Endodermal cell (in vitro differentiated cells): ENCODE measurements at regions not wholly inside any gene's neighbourhood (a gene's known extent, or its start where the extent isn't known, plus 50 kb on each side); places are given as distances from the start of the nearest gene placed in this dataset.

ENCODE experiments used
- DNase-seq: peaks from one replicate; pipeline ENCODE4 v3.0.0-alpha.2; 2017
- H3K27ac ChIP-seq: 2 replicates; pipeline ENCODE4 v1.5.1; 2013; ENCODE audit warnings: mild to moderate bottlenecking, low read depth, low read length, moderate library complexity
- H3K27me3 ChIP-seq: 2 replicates; pipeline ENCODE4 v1.6.1; 2013; ENCODE audit warnings: mild to moderate bottlenecking, low read length, moderate library complexity; ENCODE audit not compliant: insufficient read depth, control insufficient read depth, poor library complexity, severe bottlenecking
- H3K36me3 ChIP-seq: 2 replicates; pipeline ENCODE4 v1.7.0; 2013; ENCODE audit warnings: mild to moderate bottlenecking, low read length, moderate library complexity; ENCODE audit not compliant: control insufficient read depth, insufficient read depth
- H3K4me1 ChIP-seq: one replicate; pipeline ENCODE4 v1.7.0; 2013; ENCODE audit warnings: low read length; ENCODE audit not compliant: control insufficient read depth, insufficient read depth
- H3K4me3 ChIP-seq: 2 replicates; pipeline ENCODE4 v1.5.1; 2013; ENCODE audit warnings: mild to moderate bottlenecking, low read length, moderate library complexity
- H3K9ac ChIP-seq: 2 replicates; pipeline ENCODE4 v1.6.1; 2013; ENCODE audit warnings: mild to moderate bottlenecking, low read length, moderate library complexity; ENCODE audit not compliant: poor library complexity, severe bottlenecking; ENCODE audit errors: extremely low read depth
- H3K9me3 ChIP-seq: 2 replicates; pipeline ENCODE4 v1.6.1; 2013; ENCODE audit warnings: mild to moderate bottlenecking, low read length, moderate library complexity; ENCODE audit not compliant: control insufficient read depth
- H3K27ac Mint-ChIP-seq: 2 replicates; pipeline ENCODE4 v1.8.0; 2020; ENCODE audit warnings: mixed read lengths
- H3K27me3 Mint-ChIP-seq: 2 replicates; pipeline ENCODE4 v1.8.0; 2021; ENCODE audit warnings: mild to moderate bottlenecking, mixed read lengths; ENCODE audit not compliant: insufficient read depth
- H3K36me3 Mint-ChIP-seq: 2 replicates; pipeline ENCODE4 v1.8.0; 2020; ENCODE audit warnings: low read depth, mixed read lengths
- H3K4me1 Mint-ChIP-seq: 2 replicates; pipeline ENCODE4 v1.8.0; 2020; ENCODE audit warnings: mixed read lengths
- H3K4me3 Mint-ChIP-seq: 2 replicates; pipeline ENCODE4 v1.8.0; 2020; ENCODE audit warnings: mild to moderate bottlenecking, moderate library complexity, mixed read lengths
- H3K9me3 Mint-ChIP-seq: 2 replicates; pipeline ENCODE4 v1.8.0; 2020; ENCODE audit warnings: mild to moderate bottlenecking, mixed read lengths
- CTCF ChIP-seq: fragments of 200-600 bp; sonication (generic); conservative IDR thresholded peaks from 2 replicates; pipeline ENCODE4 v1.5.0; 2021; ENCODE audit warnings: antibody characterized with exemption, mild to moderate bottlenecking
- WGBS, 2 experiments: methylation state at CpG; one replicate each; pipeline versions ENCODE4 v1.1.5 to v1.1.7; 2013; ENCODE audit warnings: missing lambda C conversion rate in 2 of 2, mixed read lengths in 1 of 2; ENCODE audit not compliant: insufficient coverage in 1 of 2, insufficient read length in 1 of 2; 5-methylcytosine and 5-hydroxymethylcytosine counted together

- Histone ChIP-seq H3K27me3 (no peaks in the 10 kb centered on the region), H3K9ac (no peak overlapping the region), H3K36me3 (no peaks in the 10 kb centered on the region), H3K9me3 (no peaks in the 10 kb centered on the region), H3K4me3 (no peak overlapping the region), H3K4me1 (no peaks in the 10 kb centered on the region), H3K27ac (no peak overlapping the region)
- H3K9me3 Mint-ChIP-seq, result no peaks in the 10 kb centered on the region
- peaks cover 5% of the 10 kb centered on the region for H3K4me1 Mint-ChIP-seq
- no peak for DNase-seq
- WGBS, 2 experiments, result 91 to 94% methylated on average over 5 of the region's 5 CpGs
- H3K27ac Mint-ChIP-seq, result no peak overlapping the region
- H3K36me3 Mint-ChIP-seq, result no peaks in the 10 kb centered on the region
- no peak for TF ChIP-seq CTCF
- H3K27me3 Mint-ChIP-seq, result no peaks in the 10 kb centered on the region
- H3K4me3 Mint-ChIP-seq, result no peak overlapping the region
Measured at GRCh38 chr10:44066527-44067255, 318.2 kb downstream of the CXCL12 start.

GRCh38 chr10:44065788-44066526, 318.9 kb downstream of the CXCL12 start:
- TF ChIP-seq CTCF, result no peak
- no peaks in the 10 kb centered on the region for H3K9me3 Mint-ChIP-seq
- H3K4me1 Mint-ChIP-seq, result peaks cover 6% of the 10 kb centered on the region
- Histone ChIP-seq H3K9me3 (no peaks in the 10 kb centered on the region), H3K27ac (no peak overlapping the region), H3K4me3 (no peak overlapping the region), H3K36me3 (no peaks in the 10 kb centered on the region), H3K27me3 (no peaks in the 10 kb centered on the region), H3K9ac (no peak overlapping the region), H3K4me1 (no peaks in the 10 kb centered on the region)
- H3K27ac Mint-ChIP-seq, result no peak overlapping the region
- no peaks in the 10 kb centered on the region for H3K27me3 Mint-ChIP-seq
- no peak overlapping the region for H3K4me3 Mint-ChIP-seq
- no peaks in the 10 kb centered on the region for H3K36me3 Mint-ChIP-seq
- DNase-seq, result no peak
- WGBS, 2 experiments, result 94% methylated on average over 5 to 9 of the region's 9 CpGs

GRCh38 chr10:44064987-44065787, 319.7 kb downstream of the CXCL12 start:
- no peak overlapping the region for H3K27ac Mint-ChIP-seq
- no peaks in the 10 kb centered on the region for H3K36me3 ChIP-seq
- H3K27ac ChIP-seq, result no peak overlapping the region
- WGBS, 2 experiments, result 91 to 98% methylated on average over 5 to 7 of the region's 7 CpGs
- peaks cover 13% of the 10 kb centered on the region for H3K4me1 Mint-ChIP-seq
- H3K36me3 Mint-ChIP-seq, result no peaks in the 10 kb centered on the region
- H3K9ac ChIP-seq, result no peak overlapping the region
- H3K27me3 Mint-ChIP-seq, result no peaks in the 10 kb centered on the region
- no peaks in the 10 kb centered on the region for H3K9me3 Mint-ChIP-seq
- H3K27me3 ChIP-seq, result no peaks in the 10 kb centered on the region
- no peak overlapping the region for H3K4me3 ChIP-seq
- no peak for DNase-seq
- H3K4me3 Mint-ChIP-seq, result no peak overlapping the region
- no peaks in the 10 kb centered on the region for H3K4me1 ChIP-seq
- no peak for TF ChIP-seq CTCF
- H3K9me3 ChIP-seq, result no peaks in the 10 kb centered on the region
